ENCODE measurements at regions not wholly inside any gene's neighbourhood (a gene's known extent, or its start where the extent isn't known, plus 50 kb on each side); places are given as distances from the start of the nearest gene placed in this dataset.
"Not testable (repeated sequence)": the region's sequence is repeated elsewhere in the genome, so short reads cannot be mapped to it uniquely, and the experiment has no call there.

DNA sequence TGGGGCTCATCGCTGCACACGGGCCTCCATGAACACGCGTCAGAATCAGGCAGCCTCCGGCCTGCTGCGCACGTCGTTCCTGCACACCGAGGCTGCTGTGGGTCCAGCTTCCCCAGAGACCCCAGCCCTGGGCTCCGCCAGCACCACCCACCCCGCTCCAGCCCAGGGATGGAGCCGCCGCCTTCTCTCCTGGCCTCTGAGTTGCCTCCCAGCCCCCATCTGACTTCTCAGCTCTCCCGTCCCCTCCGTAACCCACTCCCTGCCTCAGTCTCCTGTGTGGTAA, 253.9 kb upstream of the SFSWAP start:
- intact Hi-C loops (cut with micrococcal nuclease), result loop anchor here (10.0 kb wide), 1 partner anchor 542 kb away; no protein-coding TSS in a partner anchor
- no peak overlapping the region for H3K27ac Mint-ChIP-seq
- peaks cover 19% of the 10 kb centered on the region for H3K27me3 Mint-ChIP-seq
- H3K4me3 Mint-ChIP-seq, result no peak overlapping the region
- peaks cover 22% of the 10 kb centered on the region for H3K4me1 Mint-ChIP-seq (ENCODE audit: low read depth)
- H3K36me3 Mint-ChIP-seq (ENCODE audit: low read depth), result no peaks in the 10 kb centered on the region
- H3K9me3 Mint-ChIP-seq, result no peaks in the 10 kb centered on the region

DNA sequence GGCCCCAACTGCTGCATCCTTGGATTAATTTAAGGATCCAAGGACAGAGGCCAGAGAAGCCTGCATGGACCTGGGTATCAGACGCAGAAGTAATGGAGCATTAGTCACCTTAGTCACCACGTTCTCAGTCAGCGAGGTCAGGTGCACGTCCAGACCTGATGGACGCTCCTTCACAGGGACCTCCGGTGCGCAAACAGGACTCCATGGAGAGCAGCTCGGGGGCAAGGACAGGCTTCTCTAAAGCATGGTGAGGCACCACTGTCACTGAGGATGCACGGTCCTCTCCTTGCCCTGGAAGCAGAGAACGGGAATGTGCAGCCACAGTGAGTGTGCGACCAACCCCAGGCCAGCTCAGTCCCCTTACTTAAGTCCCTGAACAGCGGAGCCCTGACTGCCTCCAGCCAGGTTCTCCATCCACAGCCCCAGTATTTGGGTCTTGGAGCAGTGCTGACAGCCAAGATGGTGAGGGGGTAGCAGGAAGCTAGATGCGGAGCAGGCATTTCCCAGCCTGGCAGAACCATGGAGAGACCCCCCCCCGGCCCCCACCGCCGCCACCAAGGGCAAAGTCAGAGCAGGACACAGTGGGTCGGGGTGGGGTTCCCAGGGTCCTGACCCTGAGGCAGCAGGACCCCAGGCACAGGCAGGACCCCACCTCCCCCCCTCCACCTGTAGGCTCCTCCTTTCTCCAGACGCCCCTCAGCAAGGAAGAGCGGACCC, 253.4 kb upstream of the SFSWAP start:
- peaks cover 14% of the 10 kb centered on the region for H3K27me3 Mint-ChIP-seq
- intact Hi-C loops (cut with micrococcal nuclease), result loop anchor here (10.0 kb wide), 1 partner anchor 543 kb away; no protein-coding TSS in a partner anchor

DNA sequence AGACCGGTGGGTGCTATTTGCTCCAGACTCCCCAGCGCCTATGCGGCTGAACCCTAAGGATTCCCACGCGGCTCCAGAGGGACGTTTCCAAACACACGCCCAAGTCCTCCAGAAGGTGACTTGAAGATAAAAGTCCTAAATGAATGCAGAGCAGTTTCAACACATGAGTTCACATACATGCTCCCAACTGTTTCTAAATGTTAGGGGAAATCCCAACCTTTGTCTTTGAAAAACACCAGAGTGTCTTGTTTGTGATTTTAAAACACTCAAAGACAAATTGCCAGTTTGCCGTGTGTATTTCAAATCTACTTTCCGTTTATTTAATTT, 252.9 kb upstream of the SFSWAP start:
- no peak overlapping the region for H3K27ac Mint-ChIP-seq
- peaks cover 18% of the 10 kb centered on the region for H3K4me1 Mint-ChIP-seq (ENCODE audit: low read depth)
- intact Hi-C loops (cut with micrococcal nuclease), result loop anchor here (10.0 kb wide), 1 partner anchor 543 kb away; no protein-coding TSS in a partner anchor
- no peak overlapping the region for H3K4me3 Mint-ChIP-seq
- H3K36me3 Mint-ChIP-seq (ENCODE audit: low read depth), result no peaks in the 10 kb centered on the region
- H3K27me3 Mint-ChIP-seq, result peaks cover 13% of the 10 kb centered on the region
- no peaks in the 10 kb centered on the region for H3K9me3 Mint-ChIP-seq

More for the DNA sequence above, 253.4 kb upstream of the SFSWAP start:
- Mint-ChIP-seq H3K4me3 (no peak overlapping the region), H3K4me1 (ENCODE audit: low read depth) (peaks cover 20% of the 10 kb centered on the region), H3K36me3 (ENCODE audit: low read depth) (no peaks in the 10 kb centered on the region), H3K27ac (no peak overlapping the region), H3K9me3 (no peaks in the 10 kb centered on the region)

DNA sequence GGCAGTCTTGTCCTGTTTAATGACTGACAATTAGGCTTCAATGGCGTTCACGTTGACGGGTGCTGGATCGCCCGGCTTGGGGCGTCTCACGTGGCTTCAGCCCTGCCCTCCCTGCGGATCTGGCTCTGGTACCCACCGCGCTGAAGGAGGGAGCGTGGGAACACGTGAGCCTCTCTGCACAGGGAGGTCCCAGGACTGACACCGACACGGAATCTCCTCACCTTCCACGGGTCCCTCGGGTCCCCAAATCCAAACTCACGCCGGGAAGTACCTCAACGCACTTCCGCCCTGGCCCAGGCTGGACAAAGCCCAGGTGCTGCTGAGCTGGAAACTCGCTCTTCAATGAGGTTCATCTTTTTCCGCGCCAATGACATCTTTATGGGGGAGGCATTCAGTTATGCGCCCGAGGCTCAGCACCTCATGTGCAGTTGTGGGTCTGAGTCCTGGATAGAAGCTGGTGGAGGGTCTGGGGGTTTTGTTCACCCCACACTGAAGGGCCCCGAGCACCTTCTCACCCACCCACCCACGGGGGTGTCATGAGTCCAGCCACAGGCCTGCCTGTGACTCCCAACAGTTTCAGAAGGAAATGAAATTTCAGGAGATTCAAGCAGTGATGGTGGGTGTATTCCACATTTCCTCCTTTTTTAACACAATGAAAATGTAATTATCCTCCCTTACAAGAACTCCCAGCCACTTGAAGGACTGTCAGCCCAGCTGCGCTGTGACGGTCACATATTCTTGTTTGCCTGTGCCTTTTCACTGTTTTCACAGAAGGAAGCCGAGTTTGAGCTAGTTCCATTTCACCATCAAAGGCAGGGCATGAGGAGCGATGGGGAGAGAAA, 251.7 kb upstream of the SFSWAP start:
- Mint-ChIP-seq H3K4me3 (no peak overlapping the region), H3K27ac (no peak overlapping the region), H3K9me3 (no peaks in the 10 kb centered on the region), H3K4me1 (ENCODE audit: low read depth) (peaks cover 18% of the 10 kb centered on the region), H3K27me3 (peaks cover 13% of the 10 kb centered on the region), H3K36me3 (ENCODE audit: low read depth) (no peaks in the 10 kb centered on the region)
- intact Hi-C loops (cut with micrococcal nuclease), result loop anchor here (10.0 kb wide), 1 partner anchor 544 kb away; no protein-coding TSS in a partner anchor

DNA sequence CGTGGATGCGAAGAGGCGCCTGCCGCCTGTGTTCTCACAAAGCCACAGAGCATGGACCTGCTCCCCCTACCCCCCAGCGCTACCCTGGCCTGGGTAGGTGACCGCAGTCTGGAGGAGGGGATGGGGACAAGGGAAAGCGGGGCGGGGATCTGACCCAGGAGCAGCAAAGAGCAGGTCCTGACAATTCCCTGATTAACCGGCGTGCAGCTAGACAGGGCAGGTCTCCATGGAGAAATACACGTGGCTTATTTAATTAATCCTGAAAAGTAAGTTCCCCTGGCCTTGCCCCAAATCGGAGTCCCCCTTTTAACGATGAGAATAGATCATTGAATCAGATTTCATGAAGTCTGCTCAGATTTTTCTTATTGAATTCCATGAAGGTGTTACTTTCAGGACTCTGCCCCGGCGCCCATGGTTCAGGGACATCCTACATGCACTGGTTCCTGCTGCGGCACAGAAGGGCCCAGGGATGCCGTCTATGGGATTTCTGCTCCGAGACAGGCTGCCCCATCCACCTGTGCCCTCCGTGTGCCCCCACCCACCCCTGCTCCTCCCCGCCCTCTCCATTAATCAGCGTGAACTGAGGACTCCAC, 251.0 kb upstream of the SFSWAP start:
- H3K9me3 Mint-ChIP-seq, result no peaks in the 10 kb centered on the region
- peaks cover 14% of the 10 kb centered on the region for H3K4me1 Mint-ChIP-seq (ENCODE audit: low read depth)
- H3K4me3 Mint-ChIP-seq, result no peak overlapping the region
- H3K27me3 Mint-ChIP-seq, result peaks cover 13% of the 10 kb centered on the region
- H3K27ac Mint-ChIP-seq, result no peak overlapping the region
- intact Hi-C loops (cut with micrococcal nuclease), result loop anchor here (10.0 kb wide), 1 partner anchor 545 kb away; no protein-coding TSS in a partner anchor
- H3K36me3 Mint-ChIP-seq (ENCODE audit: low read depth), result no peaks in the 10 kb centered on the region

DNA sequence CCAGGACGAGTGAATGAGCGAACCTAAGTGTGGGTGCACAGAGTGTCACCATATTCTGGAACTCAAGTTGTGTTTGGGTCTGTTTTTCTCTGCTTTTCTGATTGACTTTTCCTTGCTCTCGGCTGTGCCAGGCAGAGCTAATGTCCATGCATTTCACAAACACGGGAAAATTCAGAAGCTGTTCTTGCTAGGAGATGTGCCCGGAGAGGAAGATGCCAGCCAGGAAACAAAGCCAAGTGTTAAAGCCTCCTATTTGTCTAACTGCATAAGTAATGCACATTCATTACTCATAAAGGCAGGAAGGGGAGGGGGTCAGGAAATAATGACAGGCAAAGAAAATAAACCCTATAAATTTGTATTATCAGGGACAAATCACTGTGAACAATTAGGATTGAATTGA, 250.4 kb upstream of the SFSWAP start:
- H3K27me3 Mint-ChIP-seq, result peaks cover 9% of the 10 kb centered on the region
- H3K36me3 Mint-ChIP-seq (ENCODE audit: low read depth), result no peaks in the 10 kb centered on the region
- no peaks in the 10 kb centered on the region for H3K9me3 Mint-ChIP-seq
- no peak overlapping the region for H3K4me3 Mint-ChIP-seq
- H3K4me1 Mint-ChIP-seq (ENCODE audit: low read depth), result peaks cover 12% of the 10 kb centered on the region
- intact Hi-C loops (cut with micrococcal nuclease), result no loop called here
- H3K27ac Mint-ChIP-seq, result no peak overlapping the region

DNA sequence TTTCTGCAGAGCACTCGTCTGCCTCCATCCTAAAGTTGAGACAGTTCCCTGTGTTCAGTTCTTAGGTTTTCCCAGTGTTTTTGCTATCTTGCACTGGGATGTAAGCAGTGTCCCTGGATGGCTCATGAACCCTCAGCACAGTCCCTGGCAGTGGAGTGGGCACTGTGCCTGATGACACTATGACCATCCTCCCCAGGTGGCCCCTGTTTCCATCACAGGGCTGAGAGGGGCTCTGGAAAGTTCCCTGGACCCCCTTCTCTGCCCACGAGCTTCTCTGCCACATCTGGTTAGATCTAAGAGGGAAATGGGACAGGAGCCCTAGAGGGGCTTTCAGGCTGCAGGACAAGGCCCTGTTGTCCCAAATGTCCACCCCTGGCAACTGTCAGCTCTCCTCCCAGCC, 249.8 kb upstream of the SFSWAP start:
- intact Hi-C loops (cut with micrococcal nuclease), result no loop called here
- H3K27ac Mint-ChIP-seq, result no peak overlapping the region
- H3K4me1 Mint-ChIP-seq (ENCODE audit: low read depth), result peaks cover 12% of the 10 kb centered on the region
- H3K9me3 Mint-ChIP-seq, result no peaks in the 10 kb centered on the region
- peaks cover 9% of the 10 kb centered on the region for H3K27me3 Mint-ChIP-seq
- no peaks in the 10 kb centered on the region for H3K36me3 Mint-ChIP-seq (ENCODE audit: low read depth)
- H3K4me3 Mint-ChIP-seq, result no peak overlapping the region

DNA sequence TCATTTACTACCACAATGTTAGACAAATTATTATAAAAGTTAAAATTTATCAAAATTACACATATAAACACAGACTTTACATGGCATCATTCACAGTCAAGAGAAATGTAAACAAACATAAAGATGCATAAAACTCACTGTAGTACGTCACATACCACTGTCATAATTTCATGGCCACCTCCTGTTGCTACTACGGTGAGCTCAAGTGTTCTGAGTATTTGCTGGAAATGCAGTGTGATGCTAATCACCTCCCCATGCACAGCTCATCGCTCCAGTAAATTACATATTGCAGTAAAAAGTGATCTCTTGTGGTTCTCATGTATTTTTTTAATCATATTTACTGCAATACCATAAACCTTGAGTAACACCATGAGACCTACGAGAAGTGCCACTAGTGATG, 247.7 kb upstream of the SFSWAP start:
- no peaks in the 10 kb centered on the region for H3K36me3 Mint-ChIP-seq (ENCODE audit: low read depth)
- H3K27me3 Mint-ChIP-seq, result peaks cover 3% of the 10 kb centered on the region
- H3K9me3 Mint-ChIP-seq, result no peaks in the 10 kb centered on the region
- no peak overlapping the region for H3K4me3 Mint-ChIP-seq
- H3K4me1 Mint-ChIP-seq (ENCODE audit: low read depth), result peaks cover 12% of the 10 kb centered on the region
- intact Hi-C loops (cut with micrococcal nuclease), result no loop called here
- H3K27ac Mint-ChIP-seq, result no peak overlapping the region

DNA sequence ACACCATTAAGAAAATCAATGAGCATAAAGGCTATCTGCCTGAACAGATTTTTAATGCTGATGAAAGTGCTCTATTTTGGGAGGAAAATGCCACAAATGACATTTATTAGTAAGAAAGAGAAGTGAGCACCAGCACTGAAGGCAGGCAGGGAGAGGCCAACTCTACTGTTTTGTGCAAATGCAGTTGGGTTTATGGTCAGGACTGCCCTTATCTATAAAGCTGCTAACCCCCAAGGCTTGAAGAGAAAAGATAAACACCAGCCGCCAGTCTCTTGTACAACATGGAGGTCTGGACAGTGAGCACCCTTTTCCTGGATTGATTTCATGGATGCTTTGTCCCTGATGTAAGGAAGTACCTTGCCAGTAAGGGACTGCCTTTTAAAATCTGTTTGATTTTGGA, 246.8 kb upstream of the SFSWAP start:
- intact Hi-C loops (cut with micrococcal nuclease), result no loop called here
- H3K27me3 Mint-ChIP-seq, result peaks cover 3% of the 10 kb centered on the region

DNA sequence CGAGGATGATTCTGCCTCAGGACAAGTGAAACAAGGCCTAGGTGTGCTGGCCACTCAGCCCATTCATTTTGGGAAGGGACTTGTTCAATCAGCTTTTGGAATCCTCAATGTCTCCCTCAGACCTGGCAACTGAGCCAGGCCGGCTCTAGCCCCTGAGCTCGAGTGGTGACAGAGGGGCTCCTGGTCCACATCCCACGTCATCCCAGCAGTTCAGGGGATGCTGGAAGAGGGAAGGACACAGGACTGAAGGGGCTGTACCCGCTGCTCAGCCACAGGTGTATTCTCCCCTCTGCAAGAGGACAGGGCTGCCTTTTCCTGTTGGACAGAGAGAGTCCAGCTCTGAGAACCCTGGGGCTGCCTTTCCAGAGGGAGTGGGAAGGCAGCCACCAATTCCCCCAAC, 244.6 kb upstream of the SFSWAP start:
- Mint-ChIP-seq H3K9me3 (no peaks in the 10 kb centered on the region), H3K4me3 (no peak overlapping the region), H3K27ac (no peak overlapping the region), H3K36me3 (ENCODE audit: low read depth) (no peaks in the 10 kb centered on the region), H3K4me1 (ENCODE audit: low read depth) (no peaks in the 10 kb centered on the region), H3K27me3 (peaks cover under 1% of the 10 kb centered on the region)
- intact Hi-C loops (cut with micrococcal nuclease), result no loop called here

More for the DNA sequence above, 246.8 kb upstream of the SFSWAP start:
- Mint-ChIP-seq H3K27ac (no peak overlapping the region), H3K4me3 (no peak overlapping the region), H3K4me1 (ENCODE audit: low read depth) (peaks cover 7% of the 10 kb centered on the region), H3K9me3 (no peaks in the 10 kb centered on the region), H3K36me3 (ENCODE audit: low read depth) (no peaks in the 10 kb centered on the region)

DNA sequence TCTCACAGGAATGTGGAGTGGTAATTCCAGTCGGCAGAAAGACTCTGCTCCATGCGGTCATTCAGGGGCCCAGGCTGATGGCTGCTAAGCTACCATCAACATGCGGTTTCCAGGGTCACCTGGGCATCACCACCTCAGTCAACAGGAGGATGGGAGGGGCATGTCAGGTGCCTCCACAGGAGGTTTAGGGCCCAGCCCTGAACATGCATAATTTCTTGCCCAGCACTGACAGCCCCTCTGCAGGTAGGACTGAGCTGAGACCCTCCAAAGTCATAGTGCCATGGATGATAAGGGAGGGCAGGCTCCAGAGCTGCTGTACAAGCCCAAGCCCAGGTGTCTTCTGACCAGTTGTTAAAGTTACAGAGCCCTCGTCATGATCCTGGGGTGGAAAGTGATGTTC, 244.0 kb upstream of the SFSWAP start:
- no peak overlapping the region for H3K27ac Mint-ChIP-seq
- H3K4me1 Mint-ChIP-seq (ENCODE audit: low read depth), result no peaks in the 10 kb centered on the region
- no peak overlapping the region for H3K4me3 Mint-ChIP-seq
- intact Hi-C loops (cut with micrococcal nuclease), result no loop called here
- H3K9me3 Mint-ChIP-seq, result no peaks in the 10 kb centered on the region
- no peaks in the 10 kb centered on the region for H3K27me3 Mint-ChIP-seq
- no peaks in the 10 kb centered on the region for H3K36me3 Mint-ChIP-seq (ENCODE audit: low read depth)

DNA sequence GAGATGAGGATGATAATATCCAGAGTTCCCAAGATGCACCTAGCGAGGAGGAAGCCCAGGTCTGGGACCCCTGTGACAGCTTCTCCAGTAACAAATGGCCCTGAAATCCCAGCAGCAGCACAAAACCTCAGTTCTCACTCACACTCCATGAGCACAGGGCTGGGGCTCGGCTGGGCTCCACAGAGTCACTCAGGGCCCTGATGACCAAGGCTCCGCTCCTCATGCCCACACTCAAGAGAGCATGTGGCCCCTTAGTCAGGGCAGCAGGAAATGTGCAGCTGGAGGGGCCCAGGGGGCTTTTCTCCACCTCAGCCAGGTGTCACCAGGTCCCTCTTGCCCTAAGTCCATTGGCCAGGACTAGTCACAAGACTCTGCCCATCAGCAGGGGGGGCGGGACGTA, 242.7 kb upstream of the SFSWAP start:
- intact Hi-C loops (cut with micrococcal nuclease), result no loop called here
- Mint-ChIP-seq H3K27me3 (peaks cover 1% of the 10 kb centered on the region), H3K27ac (no peak overlapping the region), H3K36me3 (ENCODE audit: low read depth) (no peaks in the 10 kb centered on the region), H3K9me3 (no peaks in the 10 kb centered on the region), H3K4me3 (no peak overlapping the region), H3K4me1 (ENCODE audit: low read depth) (no peaks in the 10 kb centered on the region)

DNA sequence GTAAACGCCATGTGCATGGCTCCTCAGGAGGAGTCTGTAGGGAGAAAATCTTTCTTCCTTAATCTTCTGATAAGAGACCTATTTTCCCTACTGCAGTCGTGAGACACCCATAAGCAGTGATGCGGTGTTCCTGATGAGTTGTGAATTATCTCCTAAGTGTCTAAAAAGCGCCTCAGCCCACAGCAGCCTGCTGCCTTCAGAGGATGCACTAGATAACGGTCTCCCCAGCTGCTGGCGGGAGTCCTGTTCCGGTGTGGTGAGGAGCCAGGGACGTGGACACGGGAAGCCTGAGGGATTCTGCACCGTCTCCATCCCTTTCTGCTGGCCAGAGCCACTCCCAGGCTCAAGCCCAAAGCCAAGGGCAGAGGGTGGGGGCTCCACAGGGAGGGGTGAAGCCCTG, 240.9 kb upstream of the SFSWAP start:
- H3K4me1 Mint-ChIP-seq (ENCODE audit: low read depth); H3K27me3 Mint-ChIP-seq; intact Hi-C loops (cut with micrococcal nuclease); H3K36me3 Mint-ChIP-seq (ENCODE audit: low read depth); H3K27ac Mint-ChIP-seq; H3K4me3 Mint-ChIP-seq; H3K9me3 Mint-ChIP-seq: not testable (repeated sequence)

DNA sequence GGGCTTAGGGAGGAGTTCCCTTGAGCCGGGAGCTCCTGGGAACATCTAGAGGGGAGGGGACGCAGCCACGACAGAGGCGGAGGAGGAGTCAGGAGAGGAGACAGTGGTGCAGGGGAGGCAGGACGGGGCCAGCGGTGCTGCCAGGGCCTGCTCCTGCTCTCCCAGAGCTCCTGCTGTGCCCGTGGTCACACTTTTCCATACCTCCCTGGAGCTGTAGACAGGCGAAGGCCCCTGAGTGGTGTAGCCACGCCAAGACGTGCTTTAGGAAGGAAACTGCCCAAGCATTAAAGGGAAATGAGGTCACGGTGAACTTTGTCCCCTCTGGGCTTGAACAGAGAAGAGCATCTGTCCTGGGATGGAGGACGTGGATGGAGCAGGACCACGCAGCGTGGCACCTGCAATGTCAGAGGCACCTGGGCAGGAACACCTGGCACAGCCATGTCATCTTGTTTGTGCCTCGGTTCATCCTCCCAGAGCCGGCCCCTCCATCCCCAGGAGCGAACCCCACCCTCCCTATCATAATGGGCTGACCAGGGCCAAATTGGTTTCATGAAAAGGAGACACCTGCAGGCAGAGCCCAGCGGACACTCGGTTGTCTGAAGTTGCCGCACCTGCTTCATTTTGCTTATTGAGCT, 239.5 kb upstream of the SFSWAP start:
- Mint-ChIP-seq H3K27ac (no peak overlapping the region), H3K27me3 (peaks cover 4% of the 10 kb centered on the region), H3K36me3 (ENCODE audit: low read depth) (no peaks in the 10 kb centered on the region), H3K4me3 (no peak overlapping the region), H3K4me1 (ENCODE audit: low read depth) (peaks cover 9% of the 10 kb centered on the region), H3K9me3 (no peaks in the 10 kb centered on the region)
- intact Hi-C loops (cut with micrococcal nuclease), result no loop called here

Measured in dendritic cell treated with granulocyte-macrophage colony-stimulating factor and Interleukin-4, amounts not matched to agents 40 ng/mL and 50 ng/mL, for 4 days (primary cell).